ENCODE measurements at regions not wholly inside any gene's neighbourhood (a gene's known extent, or its start where the extent isn't known, plus 50 kb on each side); places are given as distances from the start of the nearest gene placed in this dataset.

- TF ChIP-seq CBX3 (IDR thresholded peaks at IDR 0.05; ENCODE audit: low read depth) (no peak), ATF3 (IDR thresholded peaks at IDR 0.05) (no peak), ELF1 (IDR thresholded peaks at IDR 0.05; ENCODE audit: borderline replicate concordance, low read depth) (no peak), POLR2AphosphoS5 (IDR thresholded peaks at IDR 0.05; ENCODE audit: low read depth, low read length) (no peak), SRF (IDR thresholded peaks at IDR 0.05; ENCODE audit: low read depth) (no peak), ZNF274 (IDR thresholded peaks at IDR 0.05; ENCODE audit: low read depth, low read length) (no peak), FOSL1 (IDR thresholded peaks at IDR 0.05; ENCODE audit: low read depth) (no peak), CTCF (IDR thresholded peaks at IDR 0.05 in 2 of 3, conservative IDR thresholded peaks at IDR 0.05 in 1 of 3; ENCODE audit: borderline replicate concordance in 1 of 3, insufficient read depth in 1 of 3, low read depth in 2 of 3, low read length in 2 of 3) (no peak), SIN3A (IDR thresholded peaks at IDR 0.05; ENCODE audit: low read depth) (no peak), RAD21 (IDR thresholded peaks at IDR 0.05; ENCODE audit: low read depth) (no peak), POLR2A (IDR thresholded peaks at IDR 0.05; ENCODE audit: borderline replicate concordance, extremely low read depth, insufficient read depth, insufficient read length) (no peak)
These were observed 88.2 kb upstream of the SLITRK6 start (continued) for GRCh38 chr13:85887406-85887805.

- intact Hi-C loops (cut with micrococcal nuclease): no loop called here
- CTCF ChIA-PET: no interaction called here
- Histone ChIP-seq H3K4me3 (replicated peaks in 1 of 2; ENCODE audit: low read depth in 1 of 2, low read length in 2 of 2) (no peak overlapping the region), H3K9ac (ENCODE audit: low read length) (no peak overlapping the region), H3K27me3 (ENCODE audit: insufficient read depth, low read length) (no peaks in the 10 kb centered on the region), H3K9me2 (ENCODE audit: insufficient read depth) (no peaks in the 10 kb centered on the region), H3K4me1 (ENCODE audit: control insufficient read depth in 1 of 2, insufficient read depth in 2 of 2, low read length in 2 of 2) (no peaks in the 10 kb centered on the region), H2AFZ (ENCODE audit: low read depth, low read length, poor library complexity, severe bottlenecking) (no peak overlapping the region), H3K36me3 (ENCODE audit: control insufficient read depth in 1 of 2, insufficient read depth in 2 of 2, low read length in 2 of 2) (no peaks in the 10 kb centered on the region), H3K4me2 (ENCODE audit: low read length) (no peak overlapping the region), H4K20me1 (ENCODE audit: insufficient read depth) (no peaks in the 10 kb centered on the region), H3K79me2 (ENCODE audit: insufficient read depth, low read length) (no peaks in the 10 kb centered on the region), H3K9me3 (ENCODE audit: control insufficient read depth in 1 of 2, insufficient read depth in 1 of 2, low read depth in 1 of 2, low read length in 2 of 2) (no peaks in the 10 kb centered on the region), H3K27ac (ENCODE audit: low read depth, low read length) (no peak overlapping the region)
- no TSS peak for BruUV-seq (replicated peaks)
- POLR2A ChIA-PET: no interaction called here
- no peak for ATAC-seq
- DNase-seq (ENCODE audit: low read depth, low spot score): no peak
- TF ChIP-seq RAD21 (IDR thresholded peaks at IDR 0.05; ENCODE audit: low read depth) (0 out of 2 replicates have a peak, but pooled peaks have one; percentile 9), EZH2 (IDR thresholded peaks at IDR 0.05) (no peak)
- TF ChIP-seq, protein P1, sequence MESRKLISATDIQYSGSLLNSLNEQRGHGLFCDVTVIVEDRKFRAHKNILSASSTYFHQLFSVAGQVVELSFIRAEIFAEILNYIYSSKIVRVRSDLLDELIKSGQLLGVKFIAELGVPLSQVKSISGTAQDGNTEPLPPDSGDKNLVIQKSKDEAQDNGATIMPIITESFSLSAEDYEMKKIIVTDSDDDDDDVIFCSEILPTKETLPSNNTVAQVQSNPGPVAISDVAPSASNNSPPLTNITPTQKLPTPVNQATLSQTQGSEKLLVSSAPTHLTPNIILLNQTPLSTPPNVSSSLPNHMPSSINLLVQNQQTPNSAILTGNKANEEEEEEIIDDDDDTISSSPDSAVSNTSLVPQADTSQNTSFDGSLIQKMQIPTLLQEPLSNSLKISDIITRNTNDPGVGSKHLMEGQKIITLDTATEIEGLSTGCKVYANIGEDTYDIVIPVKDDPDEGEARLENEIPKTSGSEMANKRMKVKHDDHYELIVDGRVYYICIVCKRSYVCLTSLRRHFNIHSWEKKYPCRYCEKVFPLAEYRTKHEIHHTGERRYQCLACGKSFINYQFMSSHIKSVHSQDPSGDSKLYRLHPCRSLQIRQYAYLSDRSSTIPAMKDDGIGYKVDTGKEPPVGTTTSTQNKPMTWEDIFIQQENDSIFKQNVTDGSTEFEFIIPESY (IDR thresholded peaks at IDR 0.05; ENCODE audit: extremely low read depth, insufficient replicate concordance, low read length): no peak
- RAD21 ChIA-PET (ENCODE audit: low non-redundant PET in 1 of 2, low total read pairs in 2 of 2, uncharacterized antibody in 2 of 2, unreplicated experiment in 2 of 2): no interaction called here
These were observed 79.8 kb upstream of the SLITRK6 start for GRCh38 chr13:85879014-85879413.

Data from HCT116 (cell line).